CD4-positive, alpha-beta T cell treated with Interleukin-12 subunit alpha and Interleukin-12 subunit beta, for 1 hour (primary cell): ENCODE measurements at regions not wholly inside any gene's neighbourhood (a gene's known extent, or its start where the extent isn't known, plus 50 kb on each side); places are given as distances from the start of the nearest gene placed in this dataset.

ENCODE experiments used
- DNase-seq: peaks from one replicate; pipeline ENCODE4 v3.0.0-alpha.2; 2020

DNA sequence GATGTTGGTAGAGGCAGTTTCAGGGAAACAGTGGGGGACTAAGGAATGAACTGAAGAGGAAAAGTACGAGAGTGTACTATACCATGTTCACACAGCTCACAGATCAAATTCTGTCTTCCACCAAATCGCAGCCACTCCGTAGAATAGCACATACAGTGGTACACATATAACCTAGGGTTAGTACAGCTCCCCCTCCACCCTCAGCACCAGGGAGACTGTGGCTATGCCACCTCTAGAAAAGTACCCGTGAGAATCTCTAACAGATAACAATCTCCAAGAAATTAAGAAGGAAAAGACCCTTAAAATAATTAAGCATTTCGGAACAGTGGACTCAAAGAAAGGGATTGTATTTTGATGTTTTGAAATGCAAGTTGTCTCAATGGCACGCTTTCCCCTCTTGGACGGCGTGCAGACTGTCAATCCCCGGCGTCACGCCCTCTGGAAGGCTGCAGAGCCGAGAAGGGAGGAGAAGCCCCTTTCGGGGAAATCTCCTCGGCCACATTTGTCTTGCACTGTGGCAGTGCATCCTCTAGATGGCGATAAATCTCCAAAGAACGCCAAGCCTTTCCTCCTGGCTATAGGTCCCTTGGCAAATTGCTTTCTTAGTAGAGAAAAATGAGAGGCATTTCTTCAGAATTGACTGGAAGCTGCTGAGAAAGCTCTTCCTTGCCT, 345.0 kb downstream of the REEP3 start:
- DNase-seq = peak; percentile 36

DNA sequence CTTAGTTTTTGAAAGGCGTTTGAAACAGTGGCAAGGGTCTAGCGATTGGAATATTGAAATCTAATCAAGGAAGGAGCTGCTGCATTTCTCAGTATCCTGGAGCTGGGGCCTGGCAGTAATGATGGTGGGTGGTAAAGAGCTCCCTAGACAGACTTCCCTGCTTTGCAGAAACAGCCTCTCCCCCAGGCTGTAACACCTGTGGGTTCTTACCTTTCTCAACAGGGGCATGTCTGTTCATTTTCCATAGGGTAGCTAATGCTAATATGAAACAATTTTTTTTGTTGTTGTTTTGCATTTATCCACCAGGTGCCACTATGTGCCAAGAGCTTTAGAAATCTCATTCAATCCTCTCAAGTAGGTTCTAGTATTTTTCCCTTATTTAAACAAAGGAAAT, 345.5 kb downstream of the REEP3 start:
- DNase-seq = no peak

DNA sequence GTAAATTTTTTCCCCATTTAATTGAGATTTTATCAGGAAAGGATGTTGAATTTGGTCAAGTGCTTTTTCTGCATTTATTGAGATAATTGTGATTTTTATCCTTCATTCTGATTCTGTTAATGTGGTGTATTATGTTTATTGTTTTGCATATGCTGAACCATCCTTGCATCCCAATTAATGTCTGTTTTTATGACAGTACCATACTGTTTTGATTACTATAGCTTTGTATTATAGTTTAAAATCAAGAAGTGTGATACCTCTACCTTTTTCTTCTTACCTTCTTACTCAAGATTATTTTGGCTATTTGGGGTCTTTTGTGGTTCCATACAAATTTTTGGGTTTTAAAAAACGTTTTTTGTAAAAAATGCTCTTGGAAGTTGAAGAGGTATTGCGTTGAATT, 357.2 kb downstream of the REEP3 start:
- no peak for DNase-seq

DNA sequence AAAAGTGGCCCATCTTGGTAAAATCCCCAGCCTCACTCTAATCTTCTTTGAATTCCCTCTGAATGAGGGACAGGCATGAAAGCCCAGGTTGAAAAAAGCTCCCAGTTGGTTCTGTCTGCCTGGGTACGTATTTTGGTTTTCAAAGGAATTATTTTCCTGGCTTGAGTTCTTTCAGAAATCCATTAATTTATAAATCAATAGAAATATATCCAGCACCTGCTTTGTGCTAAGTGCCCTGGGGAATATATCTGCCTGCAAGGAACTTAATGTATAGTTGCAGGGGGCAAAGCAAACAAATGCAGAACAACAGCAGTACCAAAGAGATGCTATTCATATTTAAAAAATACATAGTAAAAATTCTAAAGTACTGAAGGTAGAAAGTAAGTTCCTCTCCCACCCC, 362.7 kb downstream of the REEP3 start:
- no peak for DNase-seq

DNA sequence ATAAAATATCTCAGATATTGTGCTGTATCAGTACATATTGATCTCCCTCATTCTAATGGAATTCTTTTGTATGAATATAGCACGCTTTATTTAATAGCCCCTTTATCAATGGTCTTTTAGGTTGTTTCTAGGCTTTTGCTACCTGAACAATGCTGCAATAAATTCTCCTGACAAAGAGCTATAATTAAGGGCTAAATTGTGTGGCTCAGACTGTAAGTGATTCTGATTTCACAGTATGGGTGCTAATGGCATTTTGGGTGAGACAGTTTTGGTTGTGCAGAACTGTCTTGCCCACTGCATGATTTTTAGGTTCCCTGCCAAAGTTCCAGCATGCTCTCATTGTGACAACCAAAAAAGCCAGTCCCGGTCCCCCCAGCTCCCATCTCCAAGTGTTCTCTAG, 363.2 kb downstream of the REEP3 start:
- no peak for DNase-seq

DNA sequence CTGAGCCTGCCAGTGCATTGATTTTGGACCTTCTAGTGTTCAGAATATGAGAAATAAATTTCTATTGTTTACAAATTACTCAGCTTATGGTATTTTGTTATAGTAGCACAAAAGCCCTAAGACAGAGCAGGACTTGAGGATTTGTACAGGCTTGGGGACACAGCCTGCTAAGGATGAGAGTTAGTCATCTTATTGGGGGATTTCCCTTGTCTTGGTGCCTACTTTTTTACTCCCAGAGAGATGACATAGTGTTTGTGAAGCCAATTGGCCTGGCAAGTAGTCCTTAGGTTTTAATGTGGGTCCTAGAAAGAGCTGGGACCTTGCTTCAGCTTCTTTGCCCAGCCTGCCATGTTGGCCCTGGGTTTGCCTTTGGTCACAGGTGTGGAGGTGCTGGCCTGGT, 364.0 kb downstream of the REEP3 start:
- DNase-seq = no peak

DNA sequence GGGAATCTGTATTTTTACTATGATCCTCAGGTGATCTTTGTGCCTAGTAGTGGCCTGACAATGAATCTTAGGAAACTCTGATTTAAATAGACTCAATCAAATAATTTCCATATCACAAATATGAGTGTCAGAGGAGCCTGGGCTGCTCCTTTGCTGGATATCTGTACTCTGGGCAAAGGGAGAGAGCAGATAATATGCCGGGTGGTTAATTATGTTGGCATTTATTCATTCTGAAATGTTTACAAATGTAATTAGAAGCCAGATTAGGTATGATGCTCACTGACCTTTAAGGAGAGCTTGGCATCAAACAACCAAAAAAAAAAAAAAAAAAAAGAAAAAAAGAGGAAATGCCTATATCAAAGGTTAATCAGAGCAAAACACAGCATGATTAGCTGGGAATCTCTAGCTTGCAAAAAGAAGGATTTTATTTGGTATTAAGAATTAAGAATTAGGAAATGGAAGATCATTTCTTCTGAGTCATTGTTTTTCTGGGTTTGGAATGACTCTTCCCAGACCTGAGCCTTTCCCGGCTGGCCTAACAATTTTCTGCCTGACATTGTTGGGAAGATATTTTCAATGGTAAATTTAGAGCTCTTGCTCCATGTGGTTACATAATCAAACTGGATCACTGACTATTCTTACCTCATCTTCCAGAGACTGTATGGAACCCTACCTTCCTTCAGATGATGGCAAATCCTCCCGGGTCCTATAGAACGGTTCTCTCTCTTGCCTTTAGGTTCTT, 365.3 kb downstream of the REEP3 start:
- DNase-seq = no peak

DNA sequence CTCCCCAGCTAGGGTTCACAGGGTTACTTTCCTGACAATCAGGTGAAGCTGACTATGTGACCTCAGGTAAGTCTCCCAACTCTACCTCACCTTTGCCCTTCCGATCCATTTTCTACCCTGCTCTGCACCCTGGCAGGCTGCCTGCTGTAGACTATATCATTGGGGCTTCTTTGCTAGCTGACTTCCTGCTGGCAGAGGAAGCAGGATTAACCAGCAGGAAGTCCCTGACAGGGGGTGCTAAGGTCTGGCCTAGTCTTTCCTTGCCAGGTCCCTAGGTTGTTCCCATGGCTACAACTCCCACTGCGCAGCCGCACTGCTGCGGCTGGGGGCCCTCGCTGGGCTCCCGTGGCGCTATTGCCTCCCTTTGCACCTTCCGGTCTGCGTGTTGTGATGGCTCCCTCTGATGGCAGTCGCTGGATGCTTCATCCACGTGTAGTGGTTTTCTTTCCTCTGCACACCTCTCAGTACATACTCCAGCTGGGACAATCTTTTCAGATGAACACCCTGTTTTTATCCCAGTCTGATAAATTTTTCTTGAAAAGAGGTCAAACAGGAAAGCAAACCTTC, 365.9 kb downstream of the REEP3 start:
- DNase-seq = no peak

DNA sequence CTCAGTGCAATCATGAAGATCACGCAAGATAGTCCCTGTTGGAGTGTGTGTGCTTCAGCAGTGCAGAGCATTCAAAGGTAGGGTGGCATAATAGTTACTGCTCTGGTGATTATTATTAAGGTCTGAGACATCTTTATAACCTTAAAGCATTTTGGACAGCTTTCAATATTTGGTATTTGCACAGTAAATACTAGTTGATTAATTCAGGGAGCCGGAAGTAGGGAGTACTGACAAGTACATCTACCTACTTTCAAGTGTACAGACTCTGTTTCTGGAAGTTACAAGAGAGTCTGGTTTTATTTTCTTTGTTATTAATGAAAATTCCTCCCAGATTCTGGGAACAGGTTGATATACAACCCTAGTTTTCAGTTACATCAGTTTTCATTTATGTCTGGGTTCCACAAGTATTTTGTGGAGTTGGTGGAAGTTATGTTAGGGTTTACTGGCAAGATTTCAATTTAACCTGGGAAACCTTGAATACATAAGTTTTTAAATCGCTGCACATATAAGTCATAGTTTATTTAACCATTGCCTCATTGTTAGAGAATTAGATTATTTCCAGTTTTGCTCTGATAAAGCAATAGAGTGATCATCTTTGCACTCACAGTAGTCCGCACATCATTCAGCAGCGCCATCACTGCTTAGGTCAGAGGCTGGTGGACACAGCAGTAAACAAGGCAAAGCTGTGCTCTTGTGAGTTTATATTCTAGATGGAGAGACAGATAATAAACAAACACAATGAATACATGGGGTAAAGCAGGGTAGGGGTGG, 366.6 kb downstream of the REEP3 start:
- no peak for DNase-seq

DNA sequence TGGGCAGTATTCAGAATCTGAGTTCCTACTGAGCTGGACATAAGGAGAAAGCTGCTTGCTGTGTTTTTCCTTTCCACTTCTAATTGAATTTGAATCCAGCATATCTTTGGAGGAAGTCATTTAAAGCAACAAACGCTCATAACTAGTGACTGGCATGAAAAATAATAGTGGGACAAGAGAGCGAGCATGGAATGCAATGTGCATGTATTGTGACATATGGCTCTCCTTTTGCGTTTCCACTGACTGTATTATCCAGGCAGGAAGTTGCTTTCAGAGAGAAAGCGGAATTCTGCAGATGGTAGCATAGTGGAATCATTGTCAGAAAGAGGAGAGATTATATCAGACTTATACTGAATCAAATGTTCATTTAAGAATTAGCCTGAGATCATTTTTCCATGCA, 368.6 kb downstream of the REEP3 start:
- no peak for DNase-seq

DNA sequence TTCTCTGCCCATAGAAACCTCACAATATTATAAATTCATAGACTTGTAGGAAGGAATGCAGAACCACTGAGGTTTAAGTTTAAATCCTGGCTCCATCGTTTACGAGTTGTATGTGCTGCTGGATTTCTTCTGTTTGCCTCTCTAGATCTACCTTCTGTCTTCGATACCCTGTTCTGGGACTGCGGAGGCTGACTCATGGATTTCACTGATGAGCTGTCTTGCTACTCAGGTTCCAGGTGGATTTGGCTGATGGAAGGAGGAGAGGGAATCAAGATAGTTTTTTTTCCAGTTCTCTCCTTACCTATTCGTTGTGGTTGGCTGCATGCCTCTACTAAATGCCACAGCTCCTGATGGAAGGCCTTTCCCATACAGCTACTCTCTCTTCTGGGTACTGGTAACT, 375.8 kb downstream of the REEP3 start:
- no peak for DNase-seq

DNA sequence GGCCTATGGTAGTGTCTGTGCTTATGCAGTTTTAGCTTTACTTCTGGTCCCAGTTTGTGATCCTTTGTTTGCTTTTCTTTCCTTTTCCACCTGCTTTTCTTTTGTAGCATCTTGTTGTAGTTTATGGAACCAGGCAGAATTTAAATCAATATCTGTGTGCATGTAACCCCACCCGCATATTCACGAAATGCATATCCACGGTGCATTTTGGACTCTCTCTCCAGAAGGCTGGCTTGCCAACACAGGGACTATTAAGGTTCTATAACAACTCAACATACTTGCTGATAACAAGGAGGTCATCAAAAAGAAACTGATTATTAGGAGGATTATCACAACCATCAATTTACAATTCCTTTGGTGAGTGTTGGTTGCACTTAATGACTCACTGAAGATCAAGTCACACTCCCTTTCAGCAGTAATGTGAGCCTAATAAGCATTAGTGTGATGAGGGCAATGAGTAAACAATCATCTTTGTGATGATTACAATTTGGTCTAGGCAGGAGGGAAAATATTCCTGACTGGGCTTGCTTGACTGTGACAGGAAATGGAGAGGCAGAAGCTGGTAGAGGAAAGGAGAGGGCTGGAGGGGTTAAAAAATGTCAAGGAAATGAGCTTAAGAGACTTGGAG, 378.6 kb downstream of the REEP3 start:
- no peak for DNase-seq

DNA sequence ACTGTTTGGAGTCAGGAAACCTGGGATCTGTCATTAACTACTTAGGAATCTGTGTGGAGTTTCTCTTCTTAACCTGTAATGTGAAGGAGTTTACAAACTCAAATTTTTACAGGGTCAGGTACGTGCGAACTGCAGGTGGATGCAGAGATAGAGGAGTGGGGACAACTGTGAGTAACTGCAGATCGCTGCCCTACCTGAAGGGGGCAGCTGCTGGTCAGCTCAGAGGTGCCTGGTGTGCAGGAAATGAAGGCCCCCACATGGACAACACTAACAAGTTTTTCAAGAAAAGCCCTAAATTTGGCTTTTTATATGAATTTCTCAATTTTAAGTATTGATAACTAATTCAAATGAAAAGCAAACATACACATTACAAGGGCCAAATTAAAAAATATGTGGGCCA, 380.0 kb downstream of the REEP3 start:
- DNase-seq = no peak

DNA sequence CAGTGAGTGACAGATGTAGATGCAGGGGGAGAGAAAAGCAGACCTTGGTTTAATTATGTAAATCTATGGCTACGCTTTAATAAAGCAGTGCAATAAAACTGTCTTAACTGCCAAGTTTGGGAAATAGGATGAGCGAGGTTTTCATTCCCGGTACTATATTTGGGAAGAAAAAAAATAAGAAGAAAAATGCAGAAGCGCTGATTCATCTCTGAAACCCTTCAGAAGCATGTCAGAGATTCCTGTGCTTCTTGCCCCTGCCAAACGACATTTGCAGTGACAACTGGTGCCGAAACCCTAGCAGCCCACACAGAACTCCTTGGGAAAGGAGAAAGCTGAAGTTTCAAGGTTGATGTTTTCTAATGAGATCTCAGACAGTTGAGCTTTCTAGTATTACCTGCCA, 380.7 kb downstream of the REEP3 start:
- DNase-seq = no peak

DNA sequence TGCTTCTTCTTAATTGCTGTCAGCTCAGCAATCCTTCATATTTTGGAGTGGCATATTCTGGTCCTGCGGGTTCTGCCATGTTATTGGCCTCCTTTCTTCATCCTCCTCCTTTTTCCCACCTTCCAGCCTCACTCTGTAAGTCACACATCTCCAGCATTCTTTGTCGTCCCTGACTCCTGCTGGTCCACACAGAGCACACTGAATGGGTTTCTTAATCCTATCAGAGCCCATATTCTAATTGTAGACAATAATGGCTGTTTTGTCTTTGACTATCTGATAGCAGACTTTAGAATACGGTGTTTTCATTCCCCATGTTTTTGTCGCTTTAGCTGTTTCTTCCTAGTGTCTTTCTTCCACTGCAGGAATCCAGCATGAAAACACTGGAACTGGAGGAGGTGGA, 389.6 kb downstream of the REEP3 start:
- no peak for DNase-seq

DNA sequence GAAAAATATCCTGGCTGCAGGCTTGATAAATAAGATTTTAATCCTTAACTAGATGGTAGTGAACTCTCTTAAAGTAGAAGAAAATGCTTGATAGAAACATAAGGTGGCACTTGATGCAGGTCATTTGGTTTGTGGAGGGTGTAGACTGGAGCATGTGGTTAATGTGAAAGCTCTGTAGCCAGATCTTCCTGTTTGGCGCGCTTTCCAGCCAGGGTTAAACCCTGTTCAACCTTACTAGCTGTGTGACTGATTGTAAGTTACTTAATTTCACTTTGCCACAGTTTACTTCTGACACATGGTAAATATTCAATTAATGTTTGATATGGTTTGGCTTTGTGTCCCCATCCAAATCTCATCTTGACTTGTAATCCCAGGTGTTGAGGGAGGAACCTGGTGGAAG, 394.0 kb downstream of the REEP3 start:
- no peak for DNase-seq

DNA sequence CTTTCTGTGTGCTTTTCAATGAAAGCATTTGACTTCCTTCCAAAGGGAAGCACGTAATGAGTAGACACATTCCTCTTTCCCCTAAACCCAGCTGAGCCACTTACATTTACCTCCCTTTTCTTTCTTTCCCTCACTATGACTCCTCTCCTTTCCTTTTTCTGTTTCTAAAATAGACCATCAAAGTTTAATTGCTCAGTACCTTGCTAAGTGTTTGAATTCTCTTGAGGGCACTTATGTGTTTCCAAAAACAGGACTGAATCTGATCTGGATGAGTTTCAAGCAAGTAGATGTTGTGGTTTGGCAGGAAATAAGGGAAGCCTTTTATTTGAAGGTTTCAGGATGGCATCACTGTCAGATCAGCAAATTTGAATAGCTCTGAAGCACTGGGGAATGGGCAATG, 396.2 kb downstream of the REEP3 start:
- DNase-seq = no peak

DNA sequence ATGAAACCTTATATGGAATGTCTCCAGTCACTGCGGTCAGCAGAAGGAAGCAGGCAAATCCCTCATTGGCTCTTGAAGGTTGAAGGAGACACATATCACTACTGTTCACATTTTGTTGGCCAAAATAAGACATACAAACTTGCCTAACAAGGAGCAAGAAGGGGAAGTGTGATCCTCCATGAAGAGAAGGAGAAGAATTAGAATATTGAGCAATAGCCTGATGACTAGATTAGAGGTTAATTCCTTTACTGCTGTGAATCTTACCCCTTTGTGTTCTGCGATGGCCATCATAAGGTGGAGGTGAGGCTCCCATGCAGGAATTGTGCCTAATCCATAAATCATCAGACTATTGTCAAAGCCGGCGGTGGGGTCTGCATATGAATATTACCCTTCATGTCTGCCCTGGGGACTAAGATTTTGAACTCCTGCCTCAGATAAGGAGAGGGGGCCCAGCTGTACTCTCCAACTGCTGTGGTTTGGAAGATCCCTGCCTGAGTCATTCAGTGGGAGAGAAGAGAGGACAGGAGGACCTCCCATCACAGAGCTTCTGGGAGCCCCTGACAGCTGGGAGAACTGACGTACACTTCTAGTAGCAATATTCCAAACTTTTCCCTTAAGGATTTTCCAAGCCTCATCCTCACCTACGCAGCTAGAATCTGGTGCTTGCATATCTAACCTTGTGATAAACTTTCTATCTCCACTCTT, 398.5 kb downstream of the REEP3 start:
- no peak for DNase-seq

DNA sequence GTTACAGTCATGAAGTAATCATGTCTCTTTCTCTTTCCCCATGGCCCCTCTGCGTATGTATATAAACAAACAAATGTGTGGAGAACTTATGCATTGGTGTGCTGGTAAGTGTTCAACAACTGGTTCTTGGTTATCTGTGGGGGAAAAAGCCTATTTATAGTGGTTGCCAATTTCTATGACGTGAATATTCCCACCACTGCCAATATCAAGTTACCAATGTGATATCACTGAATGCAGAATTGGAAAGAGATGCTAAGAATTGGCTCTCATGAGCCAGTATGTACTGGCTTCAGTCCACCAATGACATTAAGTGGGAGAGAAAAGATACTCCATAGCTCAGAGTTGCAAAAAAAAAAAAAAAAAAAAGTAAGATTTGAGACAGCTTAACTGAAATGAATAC, 399.7 kb downstream of the REEP3 start:
- no peak for DNase-seq

DNA sequence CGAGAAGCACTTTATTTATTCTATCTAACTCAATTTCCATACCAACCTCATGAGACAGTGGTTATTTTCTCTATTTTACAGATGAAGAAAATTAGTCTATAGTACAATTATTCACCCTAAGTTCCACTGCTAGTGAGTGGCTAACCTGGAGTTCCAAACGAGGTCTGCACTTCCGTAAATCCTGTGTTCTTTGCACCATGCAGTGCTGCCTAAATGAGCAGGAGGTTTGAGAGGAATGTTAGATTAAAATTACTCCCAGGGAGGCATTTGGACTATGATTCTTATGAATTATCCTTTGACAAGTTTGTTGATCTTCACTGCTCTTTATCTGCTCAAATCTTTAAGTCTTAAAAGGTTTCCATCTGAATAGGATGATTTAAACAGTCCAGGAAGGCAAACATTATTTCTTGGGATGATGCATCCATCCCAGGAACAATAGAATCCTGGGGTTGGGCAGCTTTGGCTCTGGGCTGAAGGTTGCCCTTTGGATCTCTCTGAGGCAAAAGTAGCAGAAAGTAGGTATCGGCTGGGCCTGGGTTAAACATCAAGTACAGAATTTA, 400.8 kb downstream of the REEP3 start:
- DNase-seq = no peak

DNA sequence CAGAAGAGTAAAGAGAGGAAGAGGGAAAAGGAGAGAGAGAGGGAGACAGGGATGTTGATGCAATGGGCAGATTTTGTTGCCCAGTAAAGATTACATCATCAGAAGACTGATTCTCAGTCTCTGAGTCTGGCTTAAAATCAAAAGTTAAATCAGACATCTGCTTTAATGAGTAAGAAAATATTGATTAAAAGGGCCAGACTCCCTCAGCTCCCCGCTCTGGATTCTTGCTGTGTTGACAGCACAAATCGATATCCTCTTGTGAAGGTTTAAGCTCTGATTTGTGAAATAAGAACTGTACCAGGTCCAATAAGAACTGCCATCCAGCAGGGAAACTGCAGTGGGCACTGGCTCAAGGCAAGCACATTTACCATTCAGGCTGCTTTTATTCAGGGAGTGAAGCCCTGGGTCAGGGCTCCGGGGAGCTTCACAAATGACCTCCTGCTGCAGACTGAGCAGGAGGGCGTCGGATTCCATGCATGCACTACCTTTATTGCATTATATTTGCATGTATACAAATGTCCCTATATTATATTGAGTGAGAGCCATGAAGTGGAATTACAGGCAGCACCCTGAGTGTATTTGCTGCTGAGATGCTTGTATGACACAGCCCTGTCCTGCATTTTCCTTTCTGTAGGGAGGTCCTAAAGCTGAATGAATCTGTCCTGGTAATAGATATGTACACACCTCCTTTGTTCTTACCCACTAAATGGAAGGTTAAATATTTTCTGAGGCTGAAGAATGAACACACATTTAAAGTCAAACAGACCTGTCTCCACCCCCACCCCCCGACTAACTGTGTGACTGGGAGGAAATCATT, 401.5 kb downstream of the REEP3 start:
- DNase-seq = no peak
